Stimulated activated CD4-positive, alpha-beta T cell treated with anti-CD3 and anti-CD28 coated beads, Interleukin-15, amount 100 ng/mL, for 24 hours (primary cell): ENCODE measurements at regions not wholly inside any gene's neighbourhood (a gene's known extent, or its start where the extent isn't known, plus 50 kb on each side); places are given as distances from the start of the nearest gene placed in this dataset.

ENCODE experiments used
- DNase-seq: peaks from one replicate; pipeline ENCODE4 v3.0.0-alpha.2; 2020

DNA sequence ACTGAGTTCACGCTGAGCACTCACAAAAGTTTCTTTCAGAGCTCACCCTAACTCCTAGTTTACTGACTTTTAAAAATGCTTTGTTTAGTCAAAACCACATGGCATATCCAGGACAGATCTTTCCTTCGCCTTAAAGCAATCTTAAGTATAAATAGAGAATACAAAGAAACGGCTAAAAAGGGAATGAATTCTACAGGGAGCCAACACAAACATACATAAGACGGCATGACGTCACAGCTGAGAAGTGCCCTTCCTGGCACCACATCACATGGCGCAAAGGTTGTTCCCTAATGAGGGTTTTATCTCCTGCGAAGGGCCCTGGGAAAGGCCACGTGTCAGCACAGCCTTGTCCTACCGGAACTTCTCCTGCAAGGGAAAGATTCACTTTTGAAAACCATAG, 141.3 kb downstream of the IRX1 start:
- no peak for DNase-seq

GRCh38 chr5:3738919-3739318, 143.3 kb downstream of the IRX1 start:
- DNase-seq, result no peak

GRCh38 chr5:3740546-3741373, 145.1 kb downstream of the IRX1 start:
- no peak for DNase-seq

DNA sequence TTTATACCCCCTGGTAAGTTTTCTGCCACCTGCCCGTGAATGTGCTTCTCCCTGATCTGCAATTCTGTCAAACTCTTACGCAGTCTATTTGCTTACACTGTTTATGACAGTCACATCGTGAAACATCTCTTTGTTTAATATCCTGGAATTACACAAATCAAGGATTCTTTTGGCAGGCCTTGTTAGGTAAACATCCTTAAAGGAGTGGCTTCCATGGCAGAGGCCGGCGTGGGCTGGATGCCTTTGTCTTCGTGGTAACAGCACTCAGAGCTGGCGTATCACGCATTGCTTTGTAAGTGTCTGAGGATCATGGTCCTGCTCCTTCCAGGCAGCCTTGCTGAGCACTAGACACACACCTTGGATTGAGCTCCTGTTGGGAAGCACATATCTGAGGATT, 145.7 kb downstream of the IRX1 start:
- no peak for DNase-seq

- no peak for DNase-seq
Measured at GRCh38 chr5:3742750-3743149, 147.1 kb downstream of the IRX1 start.

- DNase-seq, result no peak
Measured at GRCh38 chr5:3751846-3752245, 156.2 kb downstream of the IRX1 start.

GRCh38 chr5:3778000-3778550, 182.4 kb downstream of the IRX1 start:
- DNase-seq, result no peak

DNA sequence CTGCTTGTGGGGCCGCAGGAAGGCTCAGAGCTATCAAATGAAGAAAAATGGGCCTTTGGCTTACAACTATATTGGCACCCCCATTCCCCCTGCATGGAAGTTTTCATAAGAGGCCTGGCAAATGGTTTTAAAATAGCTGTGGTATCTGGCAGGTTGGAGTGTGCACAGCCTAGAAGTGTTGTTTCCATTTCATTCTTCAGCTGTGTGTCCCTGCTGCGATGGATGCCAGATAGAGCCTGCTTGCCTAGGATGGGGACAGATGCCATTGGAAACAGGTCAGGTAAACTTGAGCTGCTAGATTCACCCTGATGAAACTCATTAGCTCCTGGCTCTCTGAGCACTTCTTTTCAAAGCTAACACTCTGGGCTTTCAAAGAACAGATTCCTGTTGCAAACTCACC, 183.3 kb downstream of the IRX1 start:
- no peak for DNase-seq

DNA sequence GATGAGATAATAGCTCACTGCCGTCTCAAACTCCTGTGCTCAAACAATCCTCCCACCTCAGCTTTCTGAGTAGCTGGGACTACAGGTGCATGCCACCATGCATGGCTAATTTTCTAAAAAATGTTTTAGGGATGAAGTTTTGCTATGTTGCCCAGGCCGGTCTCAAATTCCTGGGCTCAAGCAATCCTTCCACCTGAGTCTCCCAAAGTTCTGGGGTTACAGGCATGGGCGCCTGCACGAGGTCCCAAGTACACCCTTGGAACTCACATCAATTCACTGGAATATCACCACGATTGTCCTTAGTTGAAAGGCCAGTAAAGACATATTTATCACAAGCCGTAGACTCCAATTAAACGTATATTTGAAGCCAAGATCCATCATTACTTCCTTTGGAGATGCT, 184.6 kb downstream of the IRX1 start:
- no peak for DNase-seq

DNA sequence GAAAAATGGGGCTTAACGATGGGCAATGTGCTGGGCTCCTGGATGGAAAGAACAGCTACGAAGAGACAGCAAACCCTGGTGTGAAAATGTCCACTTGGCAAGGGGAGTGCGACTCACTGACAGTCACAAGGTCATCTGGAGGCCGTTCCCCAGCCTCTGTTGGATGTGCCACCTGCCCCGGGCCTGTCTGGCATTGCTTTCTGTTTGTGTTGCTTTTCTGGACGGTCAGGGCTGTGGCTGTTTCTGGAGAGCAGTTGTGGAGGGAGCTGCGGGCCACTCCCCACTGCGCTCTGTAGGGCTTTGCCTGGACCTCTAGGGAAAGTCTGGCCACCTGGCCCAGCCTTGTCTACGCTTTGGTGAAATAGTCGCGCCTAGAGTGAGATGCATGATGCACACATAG, 185.3 kb downstream of the IRX1 start:
- DNase-seq, result no peak

- DNase-seq, result no peak
Measured at GRCh38 chr5:3784854-3785253, 189.2 kb downstream of the IRX1 start.

DNA sequence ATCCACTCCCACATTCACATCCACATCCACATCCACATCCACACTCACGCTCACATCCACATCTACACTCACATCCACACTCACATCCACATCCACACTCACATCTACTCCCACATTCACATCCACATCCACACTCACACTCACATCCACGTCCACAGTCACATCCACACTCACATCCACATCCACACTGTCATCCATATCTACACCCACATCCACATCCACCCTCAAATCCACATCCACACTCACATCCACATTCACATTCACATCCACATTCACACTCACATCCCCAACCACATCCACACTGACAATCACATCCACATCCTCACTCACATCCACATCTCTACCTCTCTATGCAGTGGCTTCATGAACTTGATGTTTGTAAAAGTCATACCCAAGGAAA, 190.5 kb downstream of the IRX1 start:
- no peak for DNase-seq

DNA sequence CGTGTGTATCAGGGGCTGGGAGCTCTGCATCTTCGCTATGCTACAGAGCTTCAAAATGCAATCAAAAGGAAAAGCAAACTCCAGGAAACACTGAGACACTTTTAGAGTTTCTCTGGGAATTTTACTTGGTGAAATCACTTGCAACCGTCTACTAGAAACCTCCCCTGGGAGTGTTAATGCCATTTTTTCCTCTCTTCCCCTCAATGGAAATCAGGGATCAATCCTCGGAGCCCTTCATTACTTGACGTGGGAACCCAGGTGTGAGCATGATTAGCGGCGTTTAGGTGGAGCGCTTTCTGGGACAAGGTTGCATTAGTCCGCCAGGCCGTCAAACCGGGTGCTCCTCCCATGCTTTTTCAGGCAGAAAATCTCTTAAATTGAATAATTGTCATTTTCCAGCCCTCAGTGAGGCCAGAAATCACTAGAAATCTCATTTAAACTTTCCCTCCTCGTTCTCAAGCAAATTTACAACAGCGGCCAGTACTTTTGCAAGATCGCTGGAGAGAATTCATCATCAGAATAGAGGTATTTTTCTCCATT, 191.3 kb downstream of the IRX1 start:
- DNase-seq, result no peak

DNA sequence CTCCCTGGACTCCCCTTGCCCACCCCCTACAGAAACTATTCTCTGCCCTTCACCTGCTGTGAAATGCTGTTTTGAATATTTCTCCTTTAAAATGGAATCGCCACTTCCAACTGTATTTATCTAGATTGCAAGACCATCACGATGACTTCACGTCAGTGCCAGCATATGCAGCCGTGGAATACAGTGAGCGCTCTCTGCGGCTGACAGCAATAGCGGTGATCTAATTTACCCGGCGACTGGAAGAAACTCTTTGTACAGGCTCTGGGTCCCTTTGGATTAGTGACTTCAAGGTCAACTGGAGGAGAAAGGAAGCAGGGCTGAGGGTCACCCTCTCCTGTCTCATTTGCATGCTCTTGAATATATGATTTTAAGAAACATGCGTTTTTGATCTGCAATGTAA, 192.0 kb downstream of the IRX1 start:
- DNase-seq, result no peak

- no peak for DNase-seq
Measured at GRCh38 chr5:3789519-3790193, 194.0 kb downstream of the IRX1 start.

- no peak for DNase-seq
Measured at GRCh38 chr5:3793162-3793561, 197.5 kb downstream of the IRX1 start.

- DNase-seq, result no peak
Measured at GRCh38 chr5:3794611-3795010, 199.0 kb downstream of the IRX1 start.

DNA sequence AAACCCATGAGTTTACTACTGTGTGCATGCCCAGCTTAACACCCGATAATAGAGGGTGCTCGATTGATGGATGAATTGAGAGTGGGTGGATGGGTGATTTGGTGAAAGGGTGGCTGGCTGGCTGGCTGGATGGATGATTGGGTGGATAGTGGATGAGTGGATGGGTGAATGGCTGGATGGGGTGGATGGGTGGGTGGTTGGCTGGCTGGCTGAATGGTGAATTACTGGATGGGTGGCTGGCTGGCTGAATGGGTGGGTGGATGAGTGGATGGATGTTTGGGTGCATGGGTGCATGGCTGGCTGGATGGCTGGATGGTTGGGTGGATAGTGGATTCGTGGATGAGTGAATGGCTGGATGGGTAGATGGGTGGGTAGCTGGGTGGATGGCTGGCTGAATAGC, 201.1 kb downstream of the IRX1 start:
- no peak for DNase-seq

- DNase-seq, result no peak
Measured at GRCh38 chr5:3801967-3802366, 206.3 kb downstream of the IRX1 start.

DNA sequence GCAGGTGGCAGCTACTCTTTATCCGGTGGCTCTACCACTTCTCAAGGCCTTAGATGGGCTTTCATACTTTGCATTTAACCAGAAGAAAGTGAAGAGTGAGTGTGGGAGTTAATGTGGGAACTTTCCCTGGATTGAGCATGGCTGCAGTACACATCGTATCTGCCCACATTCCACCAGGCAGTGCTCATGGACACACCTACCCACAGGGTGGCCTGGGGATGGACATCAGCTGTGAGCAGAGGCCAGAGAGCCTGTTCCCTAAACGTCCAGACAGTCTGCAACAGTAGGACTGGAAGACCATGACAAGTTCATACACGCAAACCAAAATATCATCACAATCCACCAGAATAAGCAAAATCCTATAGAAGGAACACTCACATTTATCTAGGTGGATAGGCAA, 213.8 kb downstream of the IRX1 start:
- DNase-seq, result no peak

- DNase-seq, result no peak
Measured at GRCh38 chr5:3811116-3811515, 215.5 kb downstream of the IRX1 start.

- no peak for DNase-seq
Measured at GRCh38 chr5:3818624-3819023, 223.0 kb downstream of the IRX1 start.

DNA sequence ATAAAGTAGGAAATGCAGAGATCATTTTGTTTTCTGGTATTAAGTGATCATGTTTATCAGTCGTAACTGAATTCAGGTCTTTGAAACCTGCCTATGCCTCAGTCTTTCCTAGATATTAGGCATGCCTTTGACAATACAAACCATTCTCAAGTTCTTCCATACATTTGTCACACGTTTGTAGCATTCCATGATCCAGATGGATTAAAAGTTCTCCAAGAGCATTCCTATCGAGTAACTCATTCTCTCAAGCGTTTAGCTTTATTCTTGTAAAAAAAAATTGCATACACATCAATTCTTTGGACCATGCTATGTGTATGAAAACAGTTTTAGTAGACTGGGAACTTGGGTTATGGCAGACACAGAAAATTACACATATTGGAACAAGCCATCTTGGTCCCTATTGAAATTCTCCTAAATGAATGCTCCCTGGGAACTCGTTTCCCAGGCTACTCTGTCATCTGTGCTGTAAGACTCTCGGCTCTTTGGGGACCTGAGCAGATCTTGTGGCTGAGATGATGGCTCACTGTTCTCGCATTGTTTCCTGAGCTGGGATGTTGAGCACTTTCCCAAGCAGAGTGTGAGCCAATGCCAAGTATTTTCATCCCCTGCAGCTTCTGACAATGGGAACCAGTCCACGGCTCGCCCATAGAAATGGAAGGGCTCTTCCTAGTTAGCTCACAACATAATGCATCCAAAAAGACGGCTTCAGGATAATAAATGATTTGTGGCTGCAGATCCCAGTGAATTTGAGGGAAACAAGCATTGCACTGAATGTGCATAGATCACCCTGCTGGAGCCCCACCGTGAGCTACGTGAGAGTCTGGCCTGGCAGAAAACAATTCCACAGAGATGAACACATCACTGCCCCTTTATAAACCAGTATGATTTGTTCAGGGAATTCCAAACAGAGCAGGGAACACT, 230.2 kb downstream of the IRX1 start:
- DNase-seq, result no peak
